ENCODE measurements at regions not wholly inside any gene's neighbourhood (a gene's known extent, or its start where the extent isn't known, plus 50 kb on each side); places are given as distances from the start of the nearest gene placed in this dataset.

DNA sequence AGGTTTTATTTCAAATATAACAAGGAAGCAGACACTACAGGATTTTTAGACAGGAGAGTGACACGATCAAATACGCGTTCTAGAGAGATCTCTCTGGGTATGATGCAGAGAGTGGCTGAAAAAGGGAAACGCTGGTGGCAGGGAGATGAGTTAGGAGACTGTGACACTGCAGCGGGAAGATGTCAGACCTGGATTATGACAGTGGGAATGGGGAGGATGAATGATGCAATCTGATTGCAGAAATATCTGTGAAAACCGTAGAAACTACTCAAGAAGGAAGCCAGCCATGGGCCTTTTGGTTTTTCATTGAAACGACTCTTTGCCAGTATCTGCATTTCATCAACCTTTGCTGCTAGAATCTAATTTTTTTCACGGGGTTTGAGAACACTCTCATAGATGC is 157.9 kb downstream of the FAM43A start:
- Histone ChIP-seq H3K4me2 (replicated peaks; ENCODE audit: low read depth, low read length, poor library complexity, severe bottlenecking) (no peak overlapping the region), H3K27me3 (replicated peaks in 1 of 4; ENCODE audit: control extremely low read depth in 1 of 4, control insufficient read depth in 3 of 4, insufficient read depth in 4 of 4, low read length in 3 of 4) (no peaks in the 10 kb centered on the region), H4K20me1 (ENCODE audit: control insufficient read depth, insufficient read depth, low read length, poor library complexity, severe bottlenecking) (no peaks in the 10 kb centered on the region), H3K36me3 (replicated peaks in 1 of 2; ENCODE audit: control extremely low read depth in 1 of 2, control insufficient read depth in 1 of 2, extremely low read depth in 1 of 2, insufficient read depth in 2 of 2, low read length in 1 of 2) (no peaks in the 10 kb centered on the region), H3K27ac (ENCODE audit: low read length in 2 of 2) (no peak overlapping the region), H3K79me2 (ENCODE audit: control insufficient read depth, insufficient read depth, low read length) (no peaks in the 10 kb centered on the region), H3K9me3 (ENCODE audit: control extremely low read depth in 1 of 3, control insufficient read depth in 2 of 3, insufficient read depth in 1 of 3, low read length in 2 of 3) (no peaks in the 10 kb centered on the region), H3K4me1 (ENCODE audit: control insufficient read depth in 2 of 2, insufficient read depth in 2 of 2, low read length in 2 of 2) (no peaks in the 10 kb centered on the region), H3K4me3 (ENCODE audit: control extremely low read depth in 1 of 5, extremely low read depth in 1 of 5, insufficient read depth in 1 of 5, low read depth in 2 of 5, low read length in 4 of 5) (no peak overlapping the region), H2AFZ (ENCODE audit: insufficient read depth, low read depth, low read length, poor library complexity, severe bottlenecking) (no peak overlapping the region), H3K9ac (ENCODE audit: low read length) (no peak overlapping the region)
- no peak overlapping the region for H3K27ac Mint-ChIP-seq
- intact Hi-C loops (cut with micrococcal nuclease) = no loop called here
- no peaks in the 10 kb centered on the region for H3K4me1 Mint-ChIP-seq
- ChIA-PET POLR2A (no interaction called here), CTCF (no interaction called here)
- H3K27me3 Mint-ChIP-seq = no peaks in the 10 kb centered on the region
- 96% methylated on average over 7 of the region's 8 CpGs for WGBS (ENCODE audit: insufficient coverage)
- TF ChIP-seq, protein P1, sequence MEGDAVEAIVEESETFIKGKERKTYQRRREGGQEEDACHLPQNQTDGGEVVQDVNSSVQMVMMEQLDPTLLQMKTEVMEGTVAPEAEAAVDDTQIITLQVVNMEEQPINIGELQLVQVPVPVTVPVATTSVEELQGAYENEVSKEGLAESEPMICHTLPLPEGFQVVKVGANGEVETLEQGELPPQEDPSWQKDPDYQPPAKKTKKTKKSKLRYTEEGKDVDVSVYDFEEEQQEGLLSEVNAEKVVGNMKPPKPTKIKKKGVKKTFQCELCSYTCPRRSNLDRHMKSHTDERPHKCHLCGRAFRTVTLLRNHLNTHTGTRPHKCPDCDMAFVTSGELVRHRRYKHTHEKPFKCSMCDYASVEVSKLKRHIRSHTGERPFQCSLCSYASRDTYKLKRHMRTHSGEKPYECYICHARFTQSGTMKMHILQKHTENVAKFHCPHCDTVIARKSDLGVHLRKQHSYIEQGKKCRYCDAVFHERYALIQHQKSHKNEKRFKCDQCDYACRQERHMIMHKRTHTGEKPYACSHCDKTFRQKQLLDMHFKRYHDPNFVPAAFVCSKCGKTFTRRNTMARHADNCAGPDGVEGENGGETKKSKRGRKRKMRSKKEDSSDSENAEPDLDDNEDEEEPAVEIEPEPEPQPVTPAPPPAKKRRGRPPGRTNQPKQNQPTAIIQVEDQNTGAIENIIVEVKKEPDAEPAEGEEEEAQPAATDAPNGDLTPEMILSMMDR (IDR thresholded peaks at IDR 0.05) = no peak
- no peak for TF ChIP-seq EZH2 (IDR thresholded peaks at IDR 0.05; ENCODE audit: borderline replicate concordance, insufficient read depth, low read depth, low read length, poor library complexity, severe bottlenecking)
- no peak for ATAC-seq (ENCODE audit: low read depth)
- no peaks in the 10 kb centered on the region for H3K9me3 Mint-ChIP-seq (ENCODE audit: insufficient read depth)
- no peak for DNase-seq
- no peak overlapping the region for H3K4me3 Mint-ChIP-seq

DNA sequence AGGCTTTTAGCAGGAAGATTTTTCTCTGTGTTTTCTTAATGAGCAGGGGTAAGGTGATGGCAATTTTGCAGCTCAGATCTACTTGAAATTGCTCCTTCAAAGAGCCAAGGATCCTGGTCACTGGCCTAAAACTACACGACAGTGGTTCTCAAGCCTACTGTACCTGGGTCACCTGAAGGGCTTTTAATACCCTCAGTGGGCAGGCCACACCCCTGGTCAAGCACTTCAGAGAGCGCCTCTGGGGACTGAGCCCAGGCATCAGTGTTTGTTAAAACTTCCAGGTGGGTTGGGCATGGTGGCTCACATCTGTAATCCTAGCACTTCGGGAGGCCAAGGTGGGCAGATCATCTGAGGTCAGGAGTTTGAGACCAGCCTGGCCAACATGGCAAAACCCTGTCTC is 158.4 kb downstream of the FAM43A start:
- H3K4me1 ChIP-seq (ENCODE audit: control insufficient read depth in 2 of 2, insufficient read depth in 2 of 2, low read length in 2 of 2) = no peaks in the 10 kb centered on the region
- H3K9ac ChIP-seq (ENCODE audit: low read length) = no peak overlapping the region
- DNase-seq (no peak), ATAC-seq (ENCODE audit: low read depth) (no peak)
- H3K4me2 ChIP-seq (replicated peaks; ENCODE audit: low read depth, low read length, poor library complexity, severe bottlenecking) = no peak overlapping the region
- 100% methylated on average over 2 of the region's 3 CpGs for WGBS (ENCODE audit: insufficient coverage)
- no peaks in the 10 kb centered on the region for H3K27me3 Mint-ChIP-seq
- H3K4me3 ChIP-seq (ENCODE audit: control extremely low read depth in 1 of 5, extremely low read depth in 1 of 5, insufficient read depth in 1 of 5, low read depth in 2 of 5, low read length in 4 of 5) = no peak overlapping the region
- no peak overlapping the region for H3K27ac ChIP-seq (ENCODE audit: low read length in 2 of 2)
- no peak overlapping the region for H2AFZ ChIP-seq (ENCODE audit: insufficient read depth, low read depth, low read length, poor library complexity, severe bottlenecking)
- H3K4me3 Mint-ChIP-seq = no peak overlapping the region
- intact Hi-C loops (cut with micrococcal nuclease) = no loop called here
- H3K9me3 ChIP-seq (ENCODE audit: control extremely low read depth in 1 of 3, control insufficient read depth in 2 of 3, insufficient read depth in 1 of 3, low read length in 2 of 3) = no peaks in the 10 kb centered on the region
- no peaks in the 10 kb centered on the region for H4K20me1 ChIP-seq (ENCODE audit: control insufficient read depth, insufficient read depth, low read length, poor library complexity, severe bottlenecking)
- no peak overlapping the region for H3K27ac Mint-ChIP-seq
- no peaks in the 10 kb centered on the region for H3K4me1 Mint-ChIP-seq
- no peaks in the 10 kb centered on the region for H3K9me3 Mint-ChIP-seq (ENCODE audit: insufficient read depth)
- POLR2A ChIA-PET = no interaction called here
- CTCF ChIA-PET = no interaction called here
- no peaks in the 10 kb centered on the region for H3K79me2 ChIP-seq (ENCODE audit: control insufficient read depth, insufficient read depth, low read length)
- no peak for TF ChIP-seq EZH2 (IDR thresholded peaks at IDR 0.05; ENCODE audit: borderline replicate concordance, insufficient read depth, low read depth, low read length, poor library complexity, severe bottlenecking)
- TF ChIP-seq, protein P1 (IDR thresholded peaks at IDR 0.05) = no peak
- no peaks in the 10 kb centered on the region for H3K27me3 ChIP-seq (replicated peaks in 1 of 4; ENCODE audit: control extremely low read depth in 1 of 4, control insufficient read depth in 3 of 4, insufficient read depth in 4 of 4, low read length in 3 of 4)
- no peaks in the 10 kb centered on the region for H3K36me3 ChIP-seq (replicated peaks in 1 of 2; ENCODE audit: control extremely low read depth in 1 of 2, control insufficient read depth in 1 of 2, extremely low read depth in 1 of 2, insufficient read depth in 2 of 2, low read length in 1 of 2)

Measured in B cell (primary cell).